Gastrocnemius medialis (tissue), 4 donors: ENCODE measurements at regions not wholly inside any gene's neighbourhood (a gene's known extent, or its start where the extent isn't known, plus 50 kb on each side); places are given as distances from the start of the nearest gene placed in this dataset.

ENCODE experiments used
- POLR2A ChIP-seq, 2 donors: fragments of 450-650 bp; IDR thresholded peaks; one replicate each; pipeline ENCODE4 v1.6.1; 2017; ENCODE audit warnings: antibody characterized with exemption in 2 of 2, mild to moderate bottlenecking in 2 of 2, moderate library complexity in 2 of 2
- TF ChIP-seq, protein P1 (sequence below), 5 experiments: fragments of 450-650 bp in 3 of 5; fragments of 200-600 bp in 2 of 5; sonication (generic) in 2 of 5; IDR thresholded peaks in 4 of 5; conservative IDR thresholded peaks in 1 of 5; 1 replicate in 4 of 5; 2 replicates in 1 of 5; pipeline ENCODE4 v1.5.1; 2016 to 2019; ENCODE audit warnings: antibody characterized with exemption in 5 of 5, mild to moderate bottlenecking in 3 of 5, moderate library complexity in 3 of 5

DNA sequence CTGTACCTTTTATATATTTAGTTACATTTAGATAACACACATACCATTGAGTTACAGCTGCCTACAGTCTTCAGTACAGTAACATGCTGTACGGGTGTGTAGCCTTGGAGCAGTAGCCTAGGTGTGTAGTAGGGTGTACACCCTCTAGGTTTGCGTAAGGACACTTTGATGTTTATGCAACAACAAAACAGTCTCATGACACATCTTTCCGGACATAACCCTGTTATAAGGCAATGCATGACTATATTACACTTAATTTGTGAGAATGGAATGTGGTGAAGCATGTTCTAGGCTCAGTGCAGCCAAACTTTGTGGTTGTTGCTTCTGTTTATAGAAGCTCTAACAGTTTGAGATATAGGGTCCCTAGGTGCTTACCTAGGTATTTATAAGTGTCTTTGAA, 65.4 kb downstream of the SPRY1 start:
- TF ChIP-seq POLR2A (IDR thresholded peaks at IDR 0.05), result no peak
- TF ChIP-seq, protein P1, sequence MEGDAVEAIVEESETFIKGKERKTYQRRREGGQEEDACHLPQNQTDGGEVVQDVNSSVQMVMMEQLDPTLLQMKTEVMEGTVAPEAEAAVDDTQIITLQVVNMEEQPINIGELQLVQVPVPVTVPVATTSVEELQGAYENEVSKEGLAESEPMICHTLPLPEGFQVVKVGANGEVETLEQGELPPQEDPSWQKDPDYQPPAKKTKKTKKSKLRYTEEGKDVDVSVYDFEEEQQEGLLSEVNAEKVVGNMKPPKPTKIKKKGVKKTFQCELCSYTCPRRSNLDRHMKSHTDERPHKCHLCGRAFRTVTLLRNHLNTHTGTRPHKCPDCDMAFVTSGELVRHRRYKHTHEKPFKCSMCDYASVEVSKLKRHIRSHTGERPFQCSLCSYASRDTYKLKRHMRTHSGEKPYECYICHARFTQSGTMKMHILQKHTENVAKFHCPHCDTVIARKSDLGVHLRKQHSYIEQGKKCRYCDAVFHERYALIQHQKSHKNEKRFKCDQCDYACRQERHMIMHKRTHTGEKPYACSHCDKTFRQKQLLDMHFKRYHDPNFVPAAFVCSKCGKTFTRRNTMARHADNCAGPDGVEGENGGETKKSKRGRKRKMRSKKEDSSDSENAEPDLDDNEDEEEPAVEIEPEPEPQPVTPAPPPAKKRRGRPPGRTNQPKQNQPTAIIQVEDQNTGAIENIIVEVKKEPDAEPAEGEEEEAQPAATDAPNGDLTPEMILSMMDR (IDR thresholded peaks at IDR 0.05 in 4 of 5, conservative IDR thresholded peaks at IDR 0.05 in 1 of 5), result no peak
